CD4-positive, alpha-beta T cell treated with Interleukin-4 for 4 hours (primary cell): ENCODE measurements at regions not wholly inside any gene's neighbourhood (a gene's known extent, or its start where the extent isn't known, plus 50 kb on each side); places are given as distances from the start of the nearest gene placed in this dataset.

Experiments used
- DNase-seq: peaks from one replicate; pipeline ENCODE4 v3.0.0-alpha.2; 2020

GRCh38 chr15:97522347-97522746 is 438.2 kb upstream of the ARRDC4 start:
- DNase-seq = no peak

GRCh38 chr15:97525809-97526208 is 434.7 kb upstream of the ARRDC4 start:
- DNase-seq = no peak

GRCh38 chr15:97528238-97528637 is 432.3 kb upstream of the ARRDC4 start:
- no peak for DNase-seq

DNA sequence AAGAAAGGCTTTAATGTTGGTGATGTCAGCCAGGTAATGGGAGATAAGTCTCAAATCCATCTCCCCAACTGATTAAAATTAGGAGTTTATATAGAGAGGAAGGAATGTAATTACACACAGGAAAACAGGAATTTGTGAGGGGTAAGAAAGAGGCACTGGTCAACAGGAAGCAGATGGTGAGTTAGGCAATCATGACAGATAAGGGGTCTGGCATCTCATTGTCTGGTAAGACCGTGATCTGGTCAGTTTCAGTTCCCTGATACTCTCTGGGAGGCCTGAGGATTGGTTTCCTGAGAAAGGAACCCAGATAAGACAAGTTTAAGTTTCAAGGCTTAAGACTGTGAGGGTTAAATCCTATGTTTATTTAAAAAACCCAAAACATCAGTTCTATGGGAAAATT is 414.7 kb upstream of the ARRDC4 start:
- no peak for DNase-seq

DNA sequence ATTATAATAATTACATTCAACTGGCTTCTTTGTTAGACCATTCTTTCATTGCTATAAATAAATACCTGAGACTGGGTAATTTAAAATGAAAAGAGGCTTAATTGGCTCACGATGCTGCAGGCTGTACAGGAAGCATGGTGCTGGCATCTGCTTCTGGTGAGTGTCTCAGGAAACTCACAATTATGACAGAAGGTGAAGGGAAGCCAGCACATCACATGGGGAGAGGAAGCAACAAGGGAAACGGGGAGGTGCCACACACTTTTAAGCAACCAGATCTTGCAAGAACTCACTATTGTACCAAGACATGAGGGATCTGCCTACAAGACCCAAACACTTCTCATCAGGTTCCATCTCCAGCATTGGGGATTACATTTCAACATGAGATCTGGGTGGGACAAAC is 413.1 kb upstream of the ARRDC4 start:
- no peak for DNase-seq

DNA sequence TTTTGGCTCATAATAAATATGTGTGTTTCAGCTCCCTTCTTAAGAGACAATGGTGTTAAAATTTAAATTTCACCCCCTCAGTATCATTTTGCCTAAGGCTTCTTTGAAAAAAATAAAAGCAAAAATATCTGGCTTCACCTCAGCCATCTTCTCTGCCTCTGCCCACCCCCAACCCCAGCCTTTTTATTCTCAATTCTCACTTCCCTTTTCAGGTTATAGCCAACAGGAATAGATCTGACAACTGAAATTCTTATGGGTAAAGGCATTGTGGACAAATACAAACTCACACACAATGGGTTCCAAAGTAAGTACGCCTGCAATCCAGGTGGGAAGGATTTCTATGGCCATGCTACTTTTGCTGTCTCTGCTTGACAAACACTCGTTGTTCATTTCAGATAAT is 399.0 kb upstream of the ARRDC4 start:
- no peak for DNase-seq

- no peak for DNase-seq
Observed at GRCh38 chr15:97563516-97563915, 397.0 kb upstream of the ARRDC4 start.

GRCh38 chr15:97566961-97567360 is 393.5 kb upstream of the ARRDC4 start:
- no peak for DNase-seq

- no peak for DNase-seq
Observed at GRCh38 chr15:97567411-97567810, 393.1 kb upstream of the ARRDC4 start.

DNA sequence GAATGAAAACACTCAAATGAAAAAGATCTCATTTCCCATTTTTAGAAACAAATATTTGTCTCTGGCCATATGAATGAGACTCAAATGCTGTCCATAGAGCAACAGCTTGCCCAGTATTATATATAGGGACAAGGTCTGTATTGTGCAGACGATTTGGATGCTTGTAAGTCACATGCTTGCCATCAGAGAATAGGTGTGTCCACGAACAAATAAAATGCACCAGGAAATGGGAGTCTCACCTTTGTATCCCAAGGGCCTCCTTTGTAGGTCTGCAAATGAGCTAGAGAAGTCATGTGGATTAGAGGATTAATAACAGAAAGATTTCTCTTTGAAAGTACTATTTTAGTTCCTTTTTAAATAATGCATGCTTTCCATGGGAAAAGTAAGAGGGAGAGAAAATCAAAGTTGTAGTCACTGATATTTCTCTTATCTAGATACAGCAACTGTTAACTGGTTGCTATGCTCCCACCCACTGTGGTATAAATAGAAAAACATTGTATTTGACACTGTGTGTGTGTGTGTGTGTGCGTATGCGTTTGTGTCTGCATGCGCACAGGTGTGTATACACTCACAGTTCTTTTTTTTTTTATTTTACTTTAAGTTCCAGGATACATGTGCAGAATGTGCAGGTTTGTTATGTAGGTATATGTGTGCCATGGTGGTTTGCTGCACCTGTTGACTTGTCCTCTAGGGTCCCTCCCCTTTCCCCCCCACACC is 383.4 kb upstream of the ARRDC4 start:
- no peak for DNase-seq

- no peak for DNase-seq
Observed at GRCh38 chr15:97585408-97585807, 375.1 kb upstream of the ARRDC4 start.

DNA sequence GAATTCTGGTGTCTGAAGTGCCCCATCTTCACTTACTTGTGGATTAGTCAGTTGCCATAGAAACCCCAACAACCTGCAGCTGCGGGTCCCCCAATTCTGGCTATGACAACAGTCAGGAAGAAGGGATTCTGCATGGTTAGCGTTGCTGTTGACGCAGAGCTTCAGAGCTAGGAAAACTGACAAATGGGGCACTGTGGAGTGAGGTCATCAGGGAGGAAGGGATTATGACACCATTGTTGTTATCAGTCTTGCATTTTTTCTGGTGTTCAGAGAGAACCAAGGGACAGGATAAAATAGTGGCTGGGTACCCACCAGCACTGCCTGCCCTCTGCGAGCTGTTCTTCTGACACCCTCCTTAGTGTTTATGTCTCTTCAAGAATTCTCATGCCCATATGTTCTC is 367.7 kb upstream of the ARRDC4 start:
- DNase-seq = no peak

DNA sequence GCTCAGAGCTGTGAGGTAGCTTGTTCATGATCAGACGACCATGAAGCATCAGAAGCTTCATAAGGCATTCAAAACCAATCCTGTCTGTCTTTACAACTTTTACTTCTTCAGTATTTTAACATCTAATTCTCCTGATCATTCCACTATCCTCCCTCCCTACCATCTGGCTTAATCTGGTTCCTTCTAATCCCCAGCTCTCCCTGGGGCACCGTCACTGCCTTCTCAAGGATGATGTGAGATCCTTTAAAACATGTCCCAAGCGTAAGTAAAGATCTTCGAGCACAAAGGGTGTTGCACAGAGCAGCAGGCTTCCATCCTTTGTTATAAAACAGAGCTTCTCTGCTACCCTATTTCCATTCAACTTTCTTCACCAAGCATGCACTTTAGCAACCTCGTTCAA is 362.7 kb upstream of the ARRDC4 start:
- DNase-seq = no peak

DNA sequence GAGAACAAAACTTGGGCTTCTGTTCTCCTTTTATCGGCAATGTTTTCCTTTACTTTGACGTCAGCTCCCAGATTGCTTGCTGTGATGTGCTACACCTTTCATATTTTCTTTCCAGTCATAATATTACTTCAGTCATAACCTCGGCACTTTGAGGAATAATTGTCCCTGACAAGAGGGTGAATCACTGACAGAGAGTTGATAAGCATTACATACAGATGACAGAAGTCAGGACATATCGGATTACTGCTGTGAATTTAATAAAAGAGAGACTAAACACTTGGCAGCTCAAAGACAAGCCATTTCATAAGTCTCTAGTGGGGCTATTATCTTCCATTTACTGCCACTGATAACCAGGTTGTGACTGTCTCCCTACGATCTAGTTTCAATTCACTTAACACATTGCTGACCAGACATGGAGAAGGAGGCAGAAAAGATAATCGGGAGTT is 362.1 kb upstream of the ARRDC4 start:
- no peak for DNase-seq

DNA sequence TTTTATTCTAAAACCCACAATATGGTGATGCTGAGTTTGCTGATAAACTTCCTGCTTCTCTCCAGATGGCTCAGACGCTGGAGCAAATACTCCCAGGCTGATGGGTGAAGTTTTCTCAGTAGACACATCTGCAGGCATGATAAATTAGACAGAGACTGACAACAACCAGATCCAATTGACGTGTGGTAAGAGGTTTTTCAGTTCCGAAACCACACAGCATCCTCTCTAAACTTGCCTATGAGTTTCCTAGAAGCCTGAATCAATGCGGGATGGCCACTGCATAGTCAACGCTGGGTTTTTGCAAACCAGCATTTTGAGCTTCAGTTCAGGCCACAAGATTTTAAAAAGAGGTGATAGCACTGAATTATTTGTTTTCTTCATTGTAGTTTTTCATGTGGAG is 360.3 kb upstream of the ARRDC4 start:
- no peak for DNase-seq

GRCh38 chr15:97604677-97605076 is 355.8 kb upstream of the ARRDC4 start:
- no peak for DNase-seq

DNA sequence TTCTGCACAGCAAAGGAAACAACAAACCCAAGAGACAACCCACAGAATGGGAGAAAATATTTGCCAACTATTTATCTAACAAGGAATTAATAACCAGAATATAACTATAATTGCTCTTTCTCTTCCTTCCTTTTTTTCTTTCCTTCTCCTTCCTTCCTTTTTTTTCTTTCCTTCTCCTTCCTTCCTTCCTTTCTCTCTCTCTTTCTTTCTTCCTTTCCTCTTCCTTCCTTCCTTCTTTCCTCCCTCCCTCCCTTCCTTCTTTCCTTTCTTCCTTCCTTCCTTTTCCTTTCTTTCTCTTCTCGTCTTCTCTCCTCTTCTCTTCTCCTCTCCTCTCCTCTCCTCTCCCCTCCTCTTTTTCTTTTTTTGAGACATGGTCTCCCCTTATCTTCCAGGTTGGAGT is 345.4 kb upstream of the ARRDC4 start:
- no peak for DNase-seq

DNA sequence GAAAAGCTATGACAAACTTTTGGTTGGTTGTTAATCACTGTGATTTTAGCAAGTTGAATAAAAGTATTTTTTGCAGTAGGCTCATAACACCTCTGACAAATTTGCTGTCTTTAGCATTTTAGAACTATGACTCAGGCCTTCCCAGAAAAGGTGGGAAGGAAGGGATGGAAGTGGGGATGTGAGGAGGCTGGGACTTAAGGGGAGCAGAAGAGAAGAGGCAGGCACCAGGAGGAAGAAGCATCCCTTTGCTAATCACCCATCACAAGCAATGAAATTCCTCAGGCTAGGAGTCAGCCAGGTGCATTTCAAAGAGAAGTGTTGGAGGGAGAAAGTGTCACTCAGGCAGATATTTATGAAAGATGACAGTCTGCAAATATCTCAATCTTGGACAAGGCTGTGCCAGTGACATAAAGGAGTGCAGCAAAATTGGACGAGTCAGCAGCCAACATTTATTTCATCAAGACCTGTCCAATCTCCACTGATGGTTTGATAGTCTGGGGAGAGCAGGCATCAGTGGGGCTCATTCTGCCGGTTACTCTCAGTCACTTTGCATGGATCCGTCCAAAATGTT is 337.3 kb upstream of the ARRDC4 start:
- no peak for DNase-seq

DNA sequence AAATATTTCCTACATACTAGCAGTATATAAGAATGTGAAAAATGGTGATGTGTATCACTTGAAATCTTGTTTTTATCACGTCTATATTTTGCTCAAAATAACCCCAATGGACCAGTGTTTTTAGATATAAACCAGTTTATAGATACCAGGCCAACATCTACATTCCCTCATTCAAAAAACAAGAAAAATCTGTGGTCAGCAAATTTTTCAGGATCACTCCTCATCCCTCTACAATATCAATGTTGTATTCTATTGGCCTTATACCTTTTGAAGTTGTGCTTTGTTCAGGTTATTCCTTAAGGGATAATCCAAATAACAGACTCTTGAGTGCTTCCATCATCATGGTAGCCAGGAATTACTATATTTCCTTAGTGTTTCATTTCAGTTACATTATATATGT is 332.9 kb upstream of the ARRDC4 start:
- no peak for DNase-seq

- DNase-seq = no peak
Observed at GRCh38 chr15:97645758-97646157, 314.7 kb upstream of the ARRDC4 start.

DNA sequence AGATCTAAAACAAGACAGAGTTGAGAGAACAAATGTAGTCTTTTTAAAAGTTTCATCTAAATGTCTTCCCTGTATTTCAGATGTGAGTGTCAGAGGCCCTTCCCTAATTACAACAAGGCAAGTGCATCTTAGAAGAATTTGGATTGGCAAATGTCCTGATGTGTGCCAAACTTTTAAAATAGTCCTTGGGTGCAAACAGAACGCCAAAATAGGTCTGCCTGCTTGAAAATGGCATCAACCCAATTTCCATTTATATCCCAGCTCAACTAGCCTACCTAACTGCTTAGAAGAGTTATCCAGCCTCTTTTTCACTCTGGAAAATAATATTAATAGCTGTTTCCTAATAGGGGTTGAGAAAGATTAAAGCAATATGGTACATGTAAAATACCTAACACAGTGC is 311.8 kb upstream of the ARRDC4 start:
- no peak for DNase-seq

GRCh38 chr15:97652041-97652440 is 308.5 kb upstream of the ARRDC4 start:
- DNase-seq = no peak

DNA sequence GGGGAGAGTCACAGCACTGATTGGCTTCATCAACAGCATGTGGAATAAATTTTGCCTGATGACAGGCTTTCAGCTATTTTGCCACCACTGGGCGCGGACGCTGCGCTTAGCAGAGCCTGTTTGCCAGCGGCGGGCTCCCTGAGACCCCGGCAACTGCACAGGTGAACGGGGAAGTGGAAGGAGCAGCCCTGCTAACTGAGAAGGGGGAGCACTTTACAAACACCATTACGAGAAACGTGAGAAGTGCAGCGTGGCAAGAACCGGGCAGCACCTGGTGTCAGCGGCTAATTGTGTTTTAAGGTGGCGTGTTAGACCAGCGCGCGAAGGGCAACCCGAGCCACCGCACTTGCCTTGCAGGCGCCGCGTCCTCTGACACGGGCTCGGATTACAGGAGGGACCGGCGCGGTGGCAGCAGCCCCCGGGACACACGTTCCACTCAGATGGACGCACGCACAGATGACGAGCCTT is 307.8 kb upstream of the ARRDC4 start:
- no peak for DNase-seq

GRCh38 chr15:97653896-97654295 is 306.6 kb upstream of the ARRDC4 start:
- DNase-seq = no peak

GRCh38 chr15:97654481-97655076 is 305.9 kb upstream of the ARRDC4 start:
- no peak for DNase-seq
